ENCODE measurements at regions not wholly inside any gene's neighbourhood (a gene's known extent, or its start where the extent isn't known, plus 50 kb on each side); places are given as distances from the start of the nearest gene placed in this dataset.
A peak's percentile ranks its signal among the peaks of the same experiment; 100 is the strongest.

DNA sequence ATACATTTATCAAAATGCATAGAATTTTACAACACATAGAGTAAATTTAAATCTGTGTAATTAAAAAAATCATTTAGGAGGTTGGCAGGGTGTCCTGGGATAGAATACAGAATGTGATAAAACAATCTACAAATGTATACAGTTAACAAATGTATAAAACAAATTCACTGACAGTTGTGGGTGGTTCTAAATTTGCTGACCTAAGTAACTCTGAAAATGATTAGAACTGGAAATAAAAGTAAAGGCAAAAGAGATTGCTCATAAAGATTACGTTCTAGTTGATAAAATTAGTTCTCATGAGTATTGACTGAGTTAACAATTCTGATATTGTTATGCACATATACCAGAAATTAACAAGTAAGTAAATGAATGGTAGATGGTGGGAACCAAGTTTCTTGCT lies 1827.3 kb upstream of the FLRT2 start:
- Histone ChIP-seq H2BK15ac (ENCODE audit: low read depth, poor library complexity, severe bottlenecking) (no peak overlapping the region), H4K8ac (ENCODE audit: low read length) (no peak overlapping the region), H2AK5ac (ENCODE audit: low read length, severe bottlenecking) (no peak overlapping the region), H2BK12ac (ENCODE audit: low read length in 2 of 2) (no peak overlapping the region), H3K4me1 (ENCODE audit: control insufficient read depth, insufficient read depth, low read depth, low read length) (peaks cover 1% of the 10 kb centered on the region), H3K79me1 (replicated peaks; ENCODE audit: low read length, poor library complexity, severe bottlenecking) (no peaks in the 10 kb centered on the region), H3K14ac (ENCODE audit: low read length in 2 of 2) (no peak overlapping the region), H4K91ac (ENCODE audit: low read length) (no peak overlapping the region), H2BK120ac (ENCODE audit: low read depth, low read length) (no peak overlapping the region), H3K4ac (ENCODE audit: low read depth in 1 of 2, low read length in 2 of 2) (no peak overlapping the region), H3K27ac (ENCODE audit: low read length, poor library complexity, severe bottlenecking) (no peak overlapping the region), H3K9me3 (ENCODE audit: control insufficient read depth, low read length) (no peaks in the 10 kb centered on the region), H3K27me3 (ENCODE audit: control insufficient read depth in 1 of 2, insufficient read depth in 1 of 2, low read length in 2 of 2) (no peaks in the 10 kb centered on the region), H3K23ac (ENCODE audit: low read length in 2 of 2) (no peak overlapping the region), H3K9ac (ENCODE audit: low read length) (no peak overlapping the region), H3K18ac (ENCODE audit: low read depth in 1 of 2, low read length in 2 of 2) (no peak overlapping the region), H2AFZ (ENCODE audit: low read depth, low read length) (no peak overlapping the region), H3K4me2 (ENCODE audit: low read length, poor library complexity, severe bottlenecking) (no peak overlapping the region), H3K36me3 (ENCODE audit: control insufficient read depth in 1 of 2, insufficient read depth in 2 of 2, low read depth in 1 of 2, low read length in 2 of 2) (no peaks in the 10 kb centered on the region), H3K4me3 (ENCODE audit: insufficient read depth in 1 of 2, low read depth in 1 of 2, low read length in 2 of 2) (no peak overlapping the region), H2BK5ac (ENCODE audit: low read depth, low read length, poor library complexity, severe bottlenecking) (no peak overlapping the region)
- WGBS: no CpG with 5 or more reads among the region's 1 CpG
- DNase-seq: no peak

DNA sequence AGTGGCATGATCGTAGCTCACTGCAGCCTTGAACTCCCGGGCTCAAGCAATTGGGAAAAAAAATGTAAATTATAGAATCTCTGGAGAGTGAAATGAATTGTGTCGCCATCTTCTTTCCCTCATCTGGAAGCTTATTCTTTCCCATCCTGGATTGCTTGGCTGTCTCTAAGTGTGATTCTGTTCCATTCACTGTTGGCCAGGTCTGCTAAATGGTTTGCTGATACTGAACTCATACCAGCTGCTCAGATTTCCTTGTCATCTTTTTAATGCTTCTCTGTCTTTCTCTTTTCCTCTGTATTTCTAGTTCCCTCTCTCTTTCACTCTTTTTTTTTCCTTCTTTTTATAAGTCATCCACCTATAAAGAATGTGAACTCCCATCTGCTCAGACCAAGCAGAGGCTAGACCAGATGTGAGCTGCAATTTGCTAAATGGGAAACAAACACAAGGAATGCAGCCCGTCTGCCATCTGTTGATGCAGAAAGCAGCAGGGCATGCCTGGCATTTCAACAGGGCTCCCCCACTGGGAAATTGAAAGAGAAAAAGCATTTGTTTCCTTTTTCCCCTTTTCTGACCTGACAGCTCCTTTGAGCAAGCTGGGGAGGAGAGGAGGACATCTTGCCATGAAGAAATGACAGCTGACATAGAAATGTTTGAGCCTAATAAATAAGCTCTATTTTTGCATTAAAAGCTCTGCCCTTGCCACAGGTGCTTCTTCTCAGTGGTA lies 1823.6 kb upstream of the FLRT2 start:
- Histone ChIP-seq H2BK120ac (ENCODE audit: low read depth, low read length) (no peak overlapping the region), H3K18ac (ENCODE audit: low read depth in 1 of 2, low read length in 2 of 2) (no peak overlapping the region), H3K27me3 (ENCODE audit: control insufficient read depth in 1 of 2, insufficient read depth in 1 of 2, low read length in 2 of 2) (no peaks in the 10 kb centered on the region), H3K79me1 (replicated peaks; ENCODE audit: low read length, poor library complexity, severe bottlenecking) (no peaks in the 10 kb centered on the region), H3K27ac (ENCODE audit: low read length, poor library complexity, severe bottlenecking) (peak overlapping the region; percentile 78), H3K9me3 (ENCODE audit: control insufficient read depth, low read length) (no peaks in the 10 kb centered on the region), H3K4me1 (ENCODE audit: control insufficient read depth, insufficient read depth, low read depth, low read length) (peaks cover 1% of the 10 kb centered on the region), H3K4me3 (ENCODE audit: insufficient read depth in 1 of 2, low read depth in 1 of 2, low read length in 2 of 2) (no peak overlapping the region), H4K8ac (ENCODE audit: low read length) (no peak overlapping the region), H2BK15ac (ENCODE audit: low read depth, poor library complexity, severe bottlenecking) (no peak overlapping the region), H2BK5ac (ENCODE audit: low read depth, low read length, poor library complexity, severe bottlenecking) (no peak overlapping the region), H2BK12ac (ENCODE audit: low read length in 2 of 2) (no peak overlapping the region), H3K23ac (ENCODE audit: low read length in 2 of 2) (no peak overlapping the region), H3K9ac (ENCODE audit: low read length) (no peak overlapping the region), H3K36me3 (ENCODE audit: control insufficient read depth in 1 of 2, insufficient read depth in 2 of 2, low read depth in 1 of 2, low read length in 2 of 2) (no peaks in the 10 kb centered on the region), H3K4ac (ENCODE audit: low read depth in 1 of 2, low read length in 2 of 2) (no peak overlapping the region), H2AK5ac (ENCODE audit: low read length, severe bottlenecking) (no peak overlapping the region), H3K4me2 (ENCODE audit: low read length, poor library complexity, severe bottlenecking) (no peak overlapping the region), H4K91ac (ENCODE audit: low read length) (no peak overlapping the region), H3K14ac (ENCODE audit: low read length in 2 of 2) (no peak overlapping the region), H2AFZ (ENCODE audit: low read depth, low read length) (no peak overlapping the region)
- 90% methylated on average over 3 of the region's 4 CpGs for WGBS
- DNase-seq: no peak

- H3K4me2 ChIP-seq (ENCODE audit: low read length, poor library complexity, severe bottlenecking): no peak overlapping the region
- no peak overlapping the region for H3K18ac ChIP-seq (ENCODE audit: low read depth in 1 of 2, low read length in 2 of 2)
- H3K27me3 ChIP-seq (ENCODE audit: control insufficient read depth in 1 of 2, insufficient read depth in 1 of 2, low read length in 2 of 2): no peaks in the 10 kb centered on the region
- no peaks in the 10 kb centered on the region for H3K9me3 ChIP-seq (ENCODE audit: control insufficient read depth, low read length)
- no peak overlapping the region for H3K9ac ChIP-seq (ENCODE audit: low read length)
- H3K14ac ChIP-seq (ENCODE audit: low read length in 2 of 2): no peak overlapping the region
- no peak overlapping the region for H2BK120ac ChIP-seq (ENCODE audit: low read depth, low read length)
- 94% methylated on average over 1 of the region's 2 CpGs for WGBS
- H2AFZ ChIP-seq (ENCODE audit: low read depth, low read length): no peak overlapping the region
- H3K4me1 ChIP-seq (ENCODE audit: control insufficient read depth, insufficient read depth, low read depth, low read length): peaks cover 1% of the 10 kb centered on the region
- H3K36me3 ChIP-seq (ENCODE audit: control insufficient read depth in 1 of 2, insufficient read depth in 2 of 2, low read depth in 1 of 2, low read length in 2 of 2): no peaks in the 10 kb centered on the region
- no peak overlapping the region for H3K4me3 ChIP-seq (ENCODE audit: insufficient read depth in 1 of 2, low read depth in 1 of 2, low read length in 2 of 2)
- peak overlapping the region; percentile 66 for H3K27ac ChIP-seq (ENCODE audit: low read length, poor library complexity, severe bottlenecking)
- H4K8ac ChIP-seq (ENCODE audit: low read length): no peak overlapping the region
- H3K79me1 ChIP-seq (replicated peaks; ENCODE audit: low read length, poor library complexity, severe bottlenecking): no peaks in the 10 kb centered on the region
- no peak overlapping the region for H4K91ac ChIP-seq (ENCODE audit: low read length)
- H3K4ac ChIP-seq (ENCODE audit: low read depth in 1 of 2, low read length in 2 of 2): no peak overlapping the region
- no peak for DNase-seq
- no peak overlapping the region for H2BK12ac ChIP-seq (ENCODE audit: low read length in 2 of 2)
- H3K23ac ChIP-seq (ENCODE audit: low read length in 2 of 2): no peak overlapping the region
- H2BK15ac ChIP-seq (ENCODE audit: low read depth, poor library complexity, severe bottlenecking): no peak overlapping the region
- no peak overlapping the region for H2AK5ac ChIP-seq (ENCODE audit: low read length, severe bottlenecking)
- H2BK5ac ChIP-seq (ENCODE audit: low read depth, low read length, poor library complexity, severe bottlenecking): no peak overlapping the region
Measured at GRCh38 chr14:83707056-83707455, 1822.9 kb upstream of the FLRT2 start.

DNA sequence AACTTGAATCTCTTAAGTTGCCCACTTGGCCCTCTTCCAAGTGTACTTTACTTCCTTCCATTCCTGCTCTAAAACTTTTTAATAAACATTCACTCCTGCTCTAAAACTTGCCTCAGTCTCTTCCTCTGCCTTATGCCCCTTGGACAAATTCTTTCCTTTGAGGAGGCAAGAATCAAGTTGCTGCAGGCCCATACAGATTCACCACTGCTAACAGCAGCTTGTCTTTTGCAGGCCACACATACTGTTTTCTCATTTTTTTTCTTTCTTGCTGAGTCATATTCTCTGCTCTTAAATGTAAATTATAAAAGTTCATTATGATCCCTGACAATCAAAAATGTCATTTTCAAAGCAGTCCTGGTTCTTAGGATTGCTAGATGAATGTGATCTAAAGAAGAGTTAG lies 1820.8 kb upstream of the FLRT2 start:
- no peak for DNase-seq
- Histone ChIP-seq H2BK12ac (ENCODE audit: low read length in 2 of 2) (no peak overlapping the region), H3K4me1 (ENCODE audit: control insufficient read depth, insufficient read depth, low read depth, low read length) (peaks cover 1% of the 10 kb centered on the region), H3K27ac (ENCODE audit: low read length, poor library complexity, severe bottlenecking) (no peak overlapping the region), H3K4ac (ENCODE audit: low read depth in 1 of 2, low read length in 2 of 2) (no peak overlapping the region), H2BK15ac (ENCODE audit: low read depth, poor library complexity, severe bottlenecking) (no peak overlapping the region), H2AFZ (ENCODE audit: low read depth, low read length) (no peak overlapping the region), H3K9me3 (ENCODE audit: control insufficient read depth, low read length) (no peaks in the 10 kb centered on the region), H2AK5ac (ENCODE audit: low read length, severe bottlenecking) (no peak overlapping the region), H3K18ac (ENCODE audit: low read depth in 1 of 2, low read length in 2 of 2) (no peak overlapping the region), H4K91ac (ENCODE audit: low read length) (no peak overlapping the region), H3K23ac (ENCODE audit: low read length in 2 of 2) (no peak overlapping the region), H3K9ac (ENCODE audit: low read length) (no peak overlapping the region), H3K36me3 (ENCODE audit: control insufficient read depth in 1 of 2, insufficient read depth in 2 of 2, low read depth in 1 of 2, low read length in 2 of 2) (no peaks in the 10 kb centered on the region), H4K8ac (ENCODE audit: low read length) (no peak overlapping the region), H3K4me3 (ENCODE audit: insufficient read depth in 1 of 2, low read depth in 1 of 2, low read length in 2 of 2) (no peak overlapping the region), H3K27me3 (ENCODE audit: control insufficient read depth in 1 of 2, insufficient read depth in 1 of 2, low read length in 2 of 2) (no peaks in the 10 kb centered on the region), H2BK120ac (ENCODE audit: low read depth, low read length) (no peak overlapping the region), H2BK5ac (ENCODE audit: low read depth, low read length, poor library complexity, severe bottlenecking) (no peak overlapping the region), H3K14ac (ENCODE audit: low read length in 2 of 2) (no peak overlapping the region), H3K79me1 (replicated peaks; ENCODE audit: low read length, poor library complexity, severe bottlenecking) (no peaks in the 10 kb centered on the region), H3K4me2 (ENCODE audit: low read length, poor library complexity, severe bottlenecking) (no peak overlapping the region)
